ENCODE measurements at regions not wholly inside any gene's neighbourhood (a gene's known extent, or its start where the extent isn't known, plus 50 kb on each side); places are given as distances from the start of the nearest gene placed in this dataset.
"Not testable (repeated sequence)": the region's sequence is repeated elsewhere in the genome, so short reads cannot be mapped to it uniquely, and the experiment has no call there.

DNA sequence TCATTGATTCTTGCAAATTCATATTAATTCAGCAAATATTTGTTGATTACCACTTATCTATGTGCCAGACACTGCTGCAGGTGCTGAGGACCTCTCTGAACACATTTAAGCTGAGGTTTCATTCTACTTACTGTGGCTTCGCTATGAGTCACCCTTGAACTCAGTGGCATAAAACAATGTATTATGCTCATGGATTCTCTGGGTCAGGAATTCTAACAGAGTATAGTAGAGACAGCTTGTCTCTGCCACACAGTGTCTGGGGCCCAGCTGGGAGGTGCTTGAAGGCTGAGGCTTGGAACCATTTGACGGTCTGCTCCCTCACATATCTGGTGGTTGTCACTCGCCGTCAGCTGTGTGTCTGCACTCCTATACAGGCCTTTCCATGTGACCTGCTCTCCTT is 124.3 kb upstream of the NR3C1 start:
- DNase-seq (ENCODE audit: low spot score) = no peak

DNA sequence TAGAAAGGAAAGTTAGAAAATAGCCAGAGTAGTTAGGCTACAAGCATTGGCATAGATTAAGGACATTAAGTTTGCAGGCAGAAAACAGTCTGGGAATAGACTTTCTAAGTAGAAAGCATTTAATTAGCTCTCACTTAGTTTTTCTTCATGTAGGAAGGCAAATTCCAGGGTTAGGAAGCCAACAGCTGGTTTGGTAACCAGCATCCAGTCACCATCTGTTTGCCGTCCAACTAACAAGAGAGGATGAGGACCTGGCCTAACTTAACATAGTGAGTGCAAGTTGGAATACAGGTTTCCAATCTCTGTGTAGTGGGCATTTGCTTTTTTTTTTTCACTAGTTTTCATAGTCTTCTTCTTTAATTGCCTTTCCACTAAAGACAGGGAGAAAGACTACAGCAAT is 121.7 kb upstream of the NR3C1 start:
- no peak for DNase-seq (ENCODE audit: low spot score)

DNA sequence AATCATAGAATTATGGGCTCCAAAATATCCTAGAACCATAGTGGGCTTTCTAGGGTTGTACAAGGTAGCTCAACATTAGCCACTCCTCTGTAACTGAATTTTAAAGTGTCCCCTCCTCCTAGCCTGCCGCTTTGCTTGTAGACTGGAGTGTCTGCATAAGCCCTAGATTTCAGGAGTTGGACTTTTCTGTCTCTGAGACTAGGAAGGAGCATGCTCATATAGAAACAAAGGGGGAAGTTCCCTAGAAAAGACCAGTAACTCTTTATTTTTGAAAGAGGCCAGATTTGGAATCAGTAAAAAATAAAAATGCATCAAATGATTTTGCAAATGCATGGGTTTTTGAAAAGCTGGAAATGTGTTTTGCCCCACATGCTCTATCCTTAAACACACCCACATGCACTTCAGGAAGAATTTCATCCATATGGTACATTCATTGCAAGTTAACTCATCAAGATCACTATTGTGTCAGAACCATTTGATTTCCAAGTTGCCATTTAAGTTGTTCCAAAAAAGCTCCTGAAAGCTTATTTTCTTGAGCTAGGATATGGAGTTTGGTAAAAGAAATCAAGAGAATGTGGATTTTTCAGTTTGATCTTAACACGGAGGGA is 121.0 kb upstream of the NR3C1 start:
- DNase-seq (ENCODE audit: low spot score) = no peak

DNA sequence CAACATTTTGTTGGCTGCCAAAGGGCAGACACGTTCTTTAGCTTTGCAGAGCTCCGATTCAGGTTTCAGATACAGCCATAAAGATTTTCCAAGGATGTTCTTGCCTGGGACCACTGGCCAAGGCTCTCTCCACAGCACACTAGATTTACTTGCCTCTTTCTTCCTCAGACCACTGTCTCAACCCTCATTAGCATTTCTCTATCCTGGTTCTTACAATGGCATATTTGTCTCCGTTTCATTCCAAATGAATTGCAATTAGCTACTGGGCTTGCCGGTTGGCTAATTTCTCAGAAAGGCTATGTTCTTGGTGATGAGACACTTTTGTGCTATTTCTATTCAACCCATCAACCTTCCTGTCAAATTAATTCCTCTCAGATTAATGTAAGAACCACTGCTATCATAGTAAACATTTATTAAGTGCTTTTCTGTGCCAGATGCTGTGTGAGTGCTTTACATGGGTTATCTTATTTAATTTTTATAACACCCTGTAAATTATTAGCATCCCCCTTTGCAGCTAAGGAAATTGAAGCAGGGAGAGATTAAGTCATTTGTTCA is 118.4 kb upstream of the NR3C1 start:
- no peak for DNase-seq (ENCODE audit: low spot score)

DNA sequence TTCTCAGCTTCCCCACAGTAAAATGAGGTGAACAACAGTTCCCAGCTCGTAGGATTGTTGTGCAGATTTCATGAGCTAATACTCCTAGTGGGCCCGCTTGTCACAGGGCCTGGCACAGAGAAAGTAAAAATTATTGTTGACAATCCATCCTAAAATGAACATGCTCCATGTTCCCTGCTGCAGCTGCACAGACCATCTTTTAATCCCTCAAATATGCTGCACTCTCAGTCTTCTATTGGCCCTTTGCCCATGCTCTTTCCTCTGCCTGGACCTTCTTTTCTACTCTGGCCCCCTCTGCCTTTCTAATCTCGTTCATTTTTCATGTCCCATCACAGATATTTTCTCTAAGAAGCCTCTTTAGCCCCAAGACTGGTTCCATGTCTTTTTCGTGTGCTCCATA is 117.7 kb upstream of the NR3C1 start:
- DNase-seq (ENCODE audit: low spot score) = no peak

DNA sequence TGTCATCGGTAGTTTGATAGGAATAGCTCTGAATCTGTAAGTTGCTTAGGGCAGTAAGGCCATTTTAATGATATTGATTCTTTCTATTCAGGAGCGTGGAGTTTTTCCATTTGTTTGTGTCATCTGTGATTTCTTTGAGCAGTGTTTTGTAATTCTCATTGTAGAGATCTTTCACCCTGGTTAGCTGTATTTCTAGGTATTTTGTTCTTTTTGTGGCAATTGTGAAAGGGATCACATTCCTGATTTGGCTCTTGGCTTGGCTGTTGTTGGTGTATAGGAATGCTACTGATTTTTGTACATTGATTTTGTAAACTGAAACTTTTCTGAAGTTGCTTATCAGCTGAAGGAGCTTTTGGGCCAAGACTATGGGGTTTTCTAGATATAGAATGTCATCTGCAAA is 115.7 kb upstream of the NR3C1 start:
- DNase-seq (ENCODE audit: low spot score) = not testable (repeated sequence)

DNA sequence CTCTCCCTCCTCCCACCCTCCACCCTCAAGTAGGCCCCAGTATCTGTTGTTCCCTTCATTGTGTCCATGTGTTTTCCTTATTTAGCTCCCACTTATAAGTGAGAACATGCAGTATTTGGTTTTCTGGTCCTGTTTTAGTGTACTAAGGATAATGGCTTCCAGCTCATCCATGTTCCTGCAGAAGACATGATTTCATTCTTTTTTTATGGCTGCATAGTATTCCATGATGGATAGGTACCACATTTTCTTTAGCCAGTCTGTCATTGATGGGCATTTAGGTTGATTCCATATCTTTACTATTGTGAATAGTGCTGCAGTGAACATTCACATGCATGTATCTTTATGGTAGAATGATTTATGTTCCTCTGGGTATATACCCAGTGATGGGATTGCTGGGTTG is 114.3 kb upstream of the NR3C1 start:
- DNase-seq (ENCODE audit: low spot score) = not testable (repeated sequence)

DNA sequence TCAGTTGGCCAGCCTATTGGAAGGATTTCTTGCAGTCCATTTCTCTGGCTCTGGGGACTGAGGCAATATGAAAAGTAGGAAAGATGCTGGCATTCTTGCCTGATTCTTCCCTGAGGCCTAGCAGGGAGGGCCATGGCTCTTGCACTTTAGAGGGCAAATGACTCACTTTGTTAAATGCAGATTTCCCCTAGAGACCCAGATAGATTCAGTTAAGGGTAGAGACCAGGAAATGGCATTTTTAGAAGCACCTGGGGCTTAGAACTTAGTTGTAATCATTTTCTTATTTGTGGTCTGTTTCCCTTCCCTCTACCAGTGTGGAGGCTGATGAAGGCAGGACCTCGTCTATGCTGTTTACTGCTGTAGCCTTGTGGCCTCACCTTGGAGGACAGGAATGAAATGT is 112.8 kb upstream of the NR3C1 start:
- no peak for DNase-seq (ENCODE audit: low spot score)

DNA sequence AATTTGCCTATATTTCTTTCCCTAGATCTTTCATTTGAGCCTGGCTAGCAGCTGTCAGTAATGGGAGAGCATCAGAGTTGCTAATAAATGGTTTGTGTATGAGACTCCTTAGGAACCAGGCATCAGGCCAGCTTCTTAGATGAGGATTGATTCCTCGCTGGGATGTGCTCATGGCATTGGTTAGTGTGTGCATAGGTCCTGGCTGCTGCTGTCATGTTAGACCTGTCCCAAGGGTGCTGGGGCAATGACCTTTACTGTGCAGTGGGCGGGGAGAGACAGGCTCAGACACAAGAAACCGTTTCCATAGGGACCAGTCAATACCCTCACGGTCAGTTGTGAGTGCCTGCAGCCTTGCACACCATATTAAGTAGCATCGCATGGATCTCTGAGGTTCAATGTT is 112.3 kb upstream of the NR3C1 start:
- DNase-seq (ENCODE audit: low spot score) = no peak

DNA sequence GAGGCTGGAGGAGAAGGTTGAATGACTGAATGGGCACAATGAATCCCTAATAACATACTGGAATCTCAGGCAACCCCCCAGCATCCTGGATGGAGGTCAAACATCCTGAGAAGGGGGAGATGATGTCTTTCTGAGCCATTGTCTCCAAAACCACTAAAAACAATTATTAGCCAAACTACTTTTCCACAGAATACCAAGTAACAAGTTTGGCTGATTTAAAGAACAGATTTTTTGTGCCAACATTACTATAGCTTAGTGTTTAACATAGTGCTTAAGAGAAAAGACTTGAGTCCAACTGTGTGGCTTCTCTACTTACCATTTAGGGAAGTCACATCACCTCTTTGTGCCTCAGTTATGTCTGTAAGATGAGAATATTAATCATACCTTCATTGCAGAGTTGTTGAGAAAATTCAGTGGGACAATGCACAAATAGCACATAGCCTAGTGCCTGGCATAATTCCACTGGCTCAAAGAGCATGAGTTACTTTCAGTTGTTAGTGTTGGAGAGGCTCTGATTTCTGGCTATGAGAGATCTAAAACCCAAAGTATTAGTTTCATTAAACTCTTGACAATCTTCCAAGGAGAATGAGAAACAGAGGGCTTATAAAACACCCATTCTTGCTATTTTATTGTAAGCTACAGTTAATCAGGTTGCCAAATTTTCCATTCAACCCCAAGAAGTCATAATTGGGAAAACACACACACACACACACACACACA is 111.3 kb upstream of the NR3C1 start:
- DNase-seq (ENCODE audit: low spot score) = no peak

DNA sequence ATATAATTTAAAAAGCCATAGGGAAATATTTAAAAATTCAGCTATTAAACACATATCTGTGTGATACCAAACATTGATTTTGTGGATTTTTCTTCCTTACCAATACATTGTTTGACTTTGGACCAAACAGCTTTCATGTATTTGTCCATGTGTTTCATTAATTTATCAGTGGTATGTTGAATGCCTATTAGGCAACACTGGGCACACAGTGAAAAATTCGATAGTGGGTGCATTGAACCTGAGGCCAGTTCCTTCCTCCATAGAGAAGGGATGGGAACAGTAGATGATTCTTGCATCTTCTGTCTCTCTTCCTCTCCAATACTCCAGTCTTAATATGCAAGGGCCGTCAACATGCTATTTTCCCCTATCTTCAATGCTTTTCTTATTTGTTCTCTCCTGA is 110.2 kb upstream of the NR3C1 start:
- DNase-seq (ENCODE audit: low spot score) = no peak

DNA sequence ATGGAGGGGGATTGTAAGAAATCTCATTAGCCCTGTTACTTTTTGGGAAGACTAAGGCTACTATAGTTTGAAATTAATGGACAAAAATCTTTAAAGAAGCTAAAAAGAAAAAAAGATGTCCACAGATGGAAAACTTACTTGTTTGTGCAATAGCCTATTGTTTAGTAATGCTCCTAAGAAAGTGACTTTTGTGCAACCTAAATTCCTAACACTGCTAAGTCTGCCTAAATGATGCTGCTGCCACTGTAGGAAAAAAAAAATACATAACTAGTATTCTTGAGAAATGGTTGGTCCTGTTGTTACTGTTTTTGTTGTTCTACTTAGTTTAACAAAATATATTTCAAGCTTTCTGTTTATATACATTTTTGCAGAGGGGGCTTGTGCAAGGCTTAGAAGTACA is 108.2 kb upstream of the NR3C1 start:
- DNase-seq (ENCODE audit: low spot score) = no peak

DNA sequence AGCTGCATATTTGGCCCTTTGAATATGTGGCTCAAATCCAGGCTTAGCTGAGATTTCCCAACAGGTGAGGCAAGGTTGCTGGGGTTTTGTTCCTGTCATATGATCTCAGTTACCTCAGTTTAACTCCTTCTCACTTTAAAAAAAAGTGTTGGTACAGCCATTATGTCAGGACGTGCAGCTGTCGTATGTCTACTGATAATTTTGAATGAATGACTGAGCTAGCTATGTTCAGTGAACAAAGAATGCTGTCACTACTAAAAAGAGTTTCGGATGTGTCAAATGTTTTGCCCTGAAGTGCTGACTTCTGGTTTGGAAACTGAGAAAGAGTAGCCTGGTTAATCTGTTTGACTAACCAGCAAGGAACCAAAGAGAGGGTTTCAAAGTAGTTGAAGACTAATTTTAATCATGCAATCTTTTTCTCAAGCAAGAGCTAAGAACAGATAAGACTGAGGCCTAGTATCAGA is 106.3 kb upstream of the NR3C1 start:
- no peak for DNase-seq (ENCODE audit: low spot score)

DNA sequence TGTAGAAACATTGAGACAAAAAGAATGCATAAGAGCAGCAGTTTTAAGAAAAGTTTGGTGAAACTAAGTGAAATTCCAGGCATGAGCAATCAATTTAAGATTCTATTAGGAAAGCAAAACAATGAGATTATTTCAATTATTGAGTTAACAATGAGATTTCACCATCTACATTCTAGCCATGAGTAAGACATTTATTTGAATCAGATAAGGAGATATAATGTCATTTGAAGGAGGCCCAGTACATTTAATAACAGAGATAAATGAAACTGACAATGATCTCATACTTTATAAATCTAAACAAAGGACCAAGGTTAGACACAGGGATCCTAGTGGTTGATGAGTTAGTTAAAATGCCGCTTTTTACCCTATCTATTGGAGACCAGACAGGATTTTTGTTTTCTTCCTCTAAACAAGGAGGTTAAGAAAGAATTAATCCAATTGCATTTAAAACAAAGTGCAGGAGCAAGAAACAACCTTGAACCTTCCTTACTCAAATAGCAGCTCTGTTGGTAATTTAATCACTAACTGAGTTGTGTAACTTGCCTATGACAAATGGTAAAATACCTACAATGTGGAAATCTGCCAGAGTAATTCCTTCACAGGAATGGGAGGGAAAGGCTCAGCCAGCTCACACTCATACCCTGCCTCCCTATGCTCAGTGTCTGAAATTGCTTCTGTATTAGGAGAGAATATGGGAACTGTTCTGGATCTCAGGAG is 103.5 kb upstream of the NR3C1 start:
- DNase-seq (ENCODE audit: low spot score) = no peak

DNA sequence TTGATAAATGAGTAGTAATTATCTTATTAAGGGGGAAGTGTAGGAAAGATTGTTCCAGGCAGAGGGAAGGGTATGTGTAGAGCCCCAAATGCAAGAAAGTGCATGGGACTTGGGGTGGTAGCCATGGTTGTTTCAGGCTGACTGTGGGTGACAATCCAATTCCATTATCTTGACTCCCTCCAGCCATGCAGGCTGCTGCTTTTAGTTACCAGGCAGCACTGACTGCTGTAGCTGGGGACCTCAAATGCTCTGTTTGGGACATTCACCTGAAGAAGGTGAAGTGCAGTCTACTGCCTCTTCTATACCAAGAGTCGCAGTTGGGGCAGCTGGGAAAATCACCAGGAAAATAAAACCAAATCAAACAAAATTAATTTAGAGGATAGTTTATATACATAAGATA is 102.4 kb upstream of the NR3C1 start:
- DNase-seq (ENCODE audit: low spot score) = no peak

DNA sequence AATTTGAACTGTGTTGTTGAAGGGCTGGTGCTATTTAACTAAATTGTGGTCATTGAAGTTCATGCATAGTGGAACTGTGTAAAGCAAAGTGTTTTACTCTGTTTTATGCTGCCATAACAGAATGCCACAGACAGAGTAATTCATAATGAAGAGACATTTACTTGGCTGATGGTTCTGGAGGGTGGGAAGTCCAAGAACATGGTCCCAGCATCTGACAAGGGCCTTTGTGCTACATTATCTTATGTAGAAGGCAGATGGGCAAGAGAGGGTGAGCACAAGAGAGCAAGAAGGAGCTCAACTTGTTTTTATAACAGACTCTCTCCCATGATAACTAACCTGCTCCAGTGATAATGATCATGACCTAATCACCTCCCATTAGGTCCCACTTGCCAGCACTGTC is 101.9 kb upstream of the NR3C1 start:
- no peak for DNase-seq (ENCODE audit: low spot score)

DNA sequence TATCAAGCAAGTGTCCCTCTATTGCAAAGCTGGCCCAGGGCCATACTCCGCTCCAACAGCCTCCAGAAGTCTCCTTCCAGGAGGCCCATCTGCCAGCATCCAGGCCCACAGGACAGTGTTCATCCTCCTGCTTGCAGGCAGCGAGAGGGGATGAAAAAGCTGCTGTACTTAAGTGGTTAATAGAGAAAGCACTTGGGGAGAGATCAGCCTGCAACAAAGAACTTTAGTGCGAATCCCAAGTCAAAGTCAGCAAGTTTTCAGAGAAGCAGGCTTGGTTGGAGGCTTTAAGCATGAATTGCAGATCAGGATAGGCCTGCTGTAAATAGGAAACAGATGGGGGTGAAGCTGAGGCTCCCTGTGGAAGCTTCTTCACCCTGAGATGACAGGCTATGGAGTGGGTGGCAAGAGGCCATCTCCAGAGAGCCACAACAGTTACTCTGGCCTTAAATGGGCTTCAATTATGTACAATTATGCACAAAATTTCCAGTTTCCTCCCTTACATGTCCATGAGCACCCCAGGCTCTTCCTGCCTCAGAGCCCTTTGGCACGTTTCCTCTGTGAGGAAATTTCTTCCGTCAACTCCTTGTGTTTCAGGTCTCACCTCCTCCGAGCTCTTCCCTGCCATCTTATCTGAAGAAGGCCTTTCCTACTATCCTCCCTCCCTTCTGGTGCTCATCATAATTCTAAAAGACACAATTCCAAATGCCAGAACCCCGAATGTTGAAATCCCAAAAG is 98.0 kb upstream of the NR3C1 start:
- no peak for DNase-seq (ENCODE audit: low spot score)

DNA sequence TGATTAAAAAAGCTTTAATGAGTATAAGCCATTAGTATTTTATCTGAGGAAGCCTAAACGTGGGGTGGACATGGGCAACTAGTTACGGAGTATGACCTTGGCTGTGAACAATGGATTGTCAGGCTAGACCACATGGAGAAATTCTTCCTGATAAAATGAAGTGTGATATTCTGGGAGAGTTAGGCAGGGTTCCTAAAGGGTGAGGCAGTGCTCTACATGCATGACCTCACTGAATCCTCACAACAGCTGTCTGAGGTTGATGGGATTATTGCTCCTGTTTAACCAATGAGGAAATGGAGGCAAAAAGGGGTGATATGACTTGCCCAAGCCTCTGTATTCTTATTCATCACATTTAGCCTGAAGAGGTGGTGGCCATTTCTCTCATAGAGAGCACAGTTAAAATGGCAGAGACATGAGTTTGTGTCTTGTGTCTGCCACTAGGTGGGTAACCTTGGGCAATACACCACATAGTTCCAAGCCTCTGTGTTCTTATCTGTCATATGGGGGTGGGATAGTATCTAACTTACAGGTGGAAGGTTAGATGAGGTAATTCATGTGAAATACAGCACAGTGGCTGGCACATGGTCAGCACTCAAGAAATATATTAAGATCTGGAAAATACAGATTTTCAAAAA is 96.1 kb upstream of the NR3C1 start:
- no peak for DNase-seq (ENCODE audit: low spot score)

DNA sequence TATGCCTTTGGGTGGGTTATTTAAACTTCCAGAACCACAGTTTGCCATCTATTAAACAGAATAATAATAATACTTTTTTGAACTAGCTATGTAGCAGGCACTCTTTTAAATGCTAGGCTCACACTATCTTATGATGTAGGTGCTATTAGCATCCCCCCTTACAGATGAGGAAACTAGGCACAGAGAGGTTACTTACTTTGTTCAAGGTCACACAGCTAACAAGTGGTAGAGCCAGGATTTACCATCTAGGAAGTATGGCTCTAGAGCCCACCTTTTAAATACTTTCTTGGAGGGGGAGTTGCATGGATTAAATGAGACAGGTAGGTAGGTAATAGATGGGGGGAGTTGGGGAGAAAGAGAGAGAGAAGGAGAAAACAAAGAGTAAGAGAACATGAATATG is 95.3 kb upstream of the NR3C1 start:
- DNase-seq (ENCODE audit: low spot score) = no peak

DNA sequence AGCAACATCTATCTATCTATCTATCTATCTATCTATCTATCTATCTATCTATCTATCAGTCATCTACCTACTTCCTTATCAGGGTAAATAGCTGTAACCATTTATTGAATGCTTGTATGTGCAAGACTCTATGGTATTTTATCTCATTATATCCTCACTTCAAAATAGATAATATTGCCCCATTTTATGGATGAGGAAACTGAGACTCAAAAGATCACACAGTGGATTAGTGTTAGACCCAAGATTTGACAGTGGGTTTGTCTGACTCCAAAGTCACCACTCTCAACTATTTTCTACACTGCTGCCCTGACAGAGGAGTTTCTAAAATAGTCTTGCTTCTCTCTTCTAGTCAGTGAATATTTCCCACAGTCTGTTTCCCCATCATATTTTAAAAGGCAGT is 94.3 kb upstream of the NR3C1 start:
- DNase-seq (ENCODE audit: low spot score) = no peak

DNA sequence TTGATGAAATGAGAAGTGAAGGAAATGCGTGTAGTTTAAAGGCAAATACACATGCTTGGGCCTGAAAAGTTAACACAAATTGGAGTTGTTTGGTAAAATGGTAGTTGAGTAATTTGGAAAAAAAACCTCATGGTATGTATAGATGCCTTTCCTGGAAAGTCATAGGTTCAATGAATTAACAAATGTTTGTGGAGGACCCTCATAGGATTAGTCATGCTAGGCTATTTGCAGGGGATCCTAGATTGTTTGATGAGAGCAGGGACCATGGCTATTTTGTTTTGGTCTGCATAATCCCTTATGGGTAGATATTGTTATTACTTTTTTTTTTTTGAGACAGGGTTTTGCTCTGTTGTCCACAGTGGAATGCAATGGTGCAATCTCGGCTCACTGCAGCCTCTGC is 93.5 kb upstream of the NR3C1 start:
- DNase-seq (ENCODE audit: low spot score) = no peak

DNA sequence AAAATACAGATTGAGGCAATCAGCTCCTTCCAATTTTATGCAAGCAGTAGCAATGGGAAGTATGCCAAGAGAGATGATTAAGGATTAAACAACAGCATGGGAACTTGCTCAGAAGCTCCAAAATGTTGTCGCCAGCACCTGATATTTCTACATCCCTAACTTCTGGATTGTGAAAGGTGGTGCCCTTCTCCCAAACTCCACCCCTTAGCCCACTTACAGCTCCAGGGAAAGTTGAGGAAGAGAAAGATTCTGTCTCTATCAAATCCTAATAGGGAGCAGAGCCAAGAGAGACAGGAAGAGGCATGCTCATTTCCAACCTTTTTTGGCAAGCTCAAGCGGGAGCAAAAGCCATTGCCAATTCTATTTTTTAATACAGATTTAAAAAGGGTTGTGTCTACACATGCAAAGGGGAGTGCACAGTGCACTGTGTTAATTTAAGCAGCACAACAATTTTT is 92.4 kb upstream of the NR3C1 start:
- DNase-seq (ENCODE audit: low spot score) = peak; percentile 36
